Gastrocnemius medialis (tissue), 4 donors: ENCODE measurements at regions not wholly inside any gene's neighbourhood (a gene's known extent, or its start where the extent isn't known, plus 50 kb on each side); places are given as distances from the start of the nearest gene placed in this dataset.

Source experiments
- ATAC-seq, 2 donors: fragments of 150-250 bp; one replicate each; pipeline ENCODE4 v1.9.1; 2016
- DNase-seq, 2 donors: peaks; one replicate each; pipeline ENCODE4 v3.0.0-alpha.2; 2019
- H3K27ac ChIP-seq, 4 donors: fragments of 200-600 bp; sonication (generic); 1 replicate in 1 of 4; 2 replicates in 3 of 4; pipeline ENCODE4 v1.5.1; 2016 to 2018; ENCODE audit warnings: mild to moderate bottlenecking in 2 of 4, moderate library complexity in 1 of 4
- H3K27me3 ChIP-seq, 3 donors: fragments of 200-600 bp; sonication (generic) in 2 of 3; 1 replicate in 1 of 3; 2 replicates in 2 of 3; pipeline versions ENCODE4 v1.5.1 to v1.6.0; 2016 to 2019; ENCODE audit warnings: mild to moderate bottlenecking in 1 of 3, moderate library complexity in 1 of 3
- H3K36me3 ChIP-seq, 2 donors: fragments of 200-600 bp; sonication (generic) in 1 of 2; one replicate each; pipeline ENCODE4 v1.5.1; 2017 to 2018
- H3K4me1 ChIP-seq, 2 donors: fragments of 200-600 bp; sonication (generic) in 1 of 2; one replicate each; pipeline ENCODE4 v1.5.1; 2016 to 2017; ENCODE audit warnings: mild to moderate bottlenecking in 2 of 2
- H3K4me3 ChIP-seq, 4 donors: fragments of 200-600 bp; sonication (generic) in 3 of 4; 1 replicate in 1 of 4; 2 replicates in 3 of 4; pipeline ENCODE4 v1.5.1; 2016 to 2019; ENCODE audit warnings: mild to moderate bottlenecking in 2 of 4
- H3K9me3 ChIP-seq, 3 donors: fragments of 200-600 bp; sonication (generic) in 2 of 3; 1 replicate in 1 of 3; 2 replicates in 2 of 3; pipeline ENCODE4 v1.5.1; 2016 to 2019
- CTCF ChIP-seq, 5 experiments: fragments of 450-650 bp in 3 of 5; fragments of 200-600 bp in 2 of 5; sonication (generic) in 2 of 5; IDR thresholded peaks in 4 of 5; conservative IDR thresholded peaks in 1 of 5; 1 replicate in 4 of 5; 2 replicates in 1 of 5; pipeline ENCODE4 v1.5.1; 2016 to 2019; ENCODE audit warnings: antibody characterized with exemption in 5 of 5, mild to moderate bottlenecking in 3 of 5, moderate library complexity in 3 of 5
- POLR2A ChIP-seq, 2 donors: fragments of 450-650 bp; IDR thresholded peaks; one replicate each; pipeline ENCODE4 v1.6.1; 2017; ENCODE audit warnings: antibody characterized with exemption in 2 of 2, mild to moderate bottlenecking in 2 of 2, moderate library complexity in 2 of 2
- in situ Hi-C, 4 donors: fragments of 200-750 bp; cut with MboI; loops; one replicate each; pipeline versions ENCODE4 v1.15.0 to v1.8.0; 2017; ENCODE audit warnings: low sequenced_read_pairs in 4 of 4
- intact Hi-C: fragments of 100-400 bp; cut with DNase I; formaldehyde crosslinking; loops from one replicate; pipeline ENCODE4 v1.15.1; 2023; ENCODE audit warnings: low total_unique reads

DNA sequence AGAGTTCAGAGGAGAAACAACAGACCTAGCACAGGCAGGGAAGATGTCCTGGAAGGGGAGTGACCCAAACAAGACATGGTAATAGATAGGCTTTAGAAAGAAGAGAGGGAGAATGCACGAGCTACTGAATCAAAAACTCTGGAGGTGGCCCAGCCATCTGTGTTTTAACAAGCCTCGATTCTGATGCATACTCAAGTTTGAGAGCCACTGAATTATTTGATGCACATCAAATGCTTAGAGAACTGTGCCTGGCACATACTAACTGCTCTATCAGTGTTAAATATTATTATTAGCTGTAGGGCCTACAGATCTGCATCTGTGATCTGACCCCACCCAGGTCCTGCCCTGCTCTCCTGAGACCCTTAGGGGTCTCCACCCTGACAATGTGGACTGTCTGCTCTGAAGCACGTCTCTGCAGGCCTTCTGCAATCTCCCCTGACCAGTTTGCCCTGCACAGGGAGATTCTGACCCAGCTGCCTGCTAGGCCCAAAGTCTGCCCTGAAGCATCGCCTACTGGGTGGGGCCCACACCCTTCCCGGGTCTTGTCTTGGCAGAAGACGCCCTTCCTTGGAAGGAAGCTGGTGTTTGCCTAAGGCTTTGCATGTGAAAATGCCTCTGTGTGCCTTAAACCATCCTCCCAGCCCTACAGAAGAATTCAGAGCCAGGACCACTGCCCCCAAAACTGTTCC lies 201.5 kb upstream of the KLF3 start:
- no peak for ATAC-seq
- TF ChIP-seq CTCF (IDR thresholded peaks at IDR 0.05 in 4 of 5, conservative IDR thresholded peaks at IDR 0.05 in 1 of 5) (no peak), POLR2A (IDR thresholded peaks at IDR 0.05) (no peak)

DNA sequence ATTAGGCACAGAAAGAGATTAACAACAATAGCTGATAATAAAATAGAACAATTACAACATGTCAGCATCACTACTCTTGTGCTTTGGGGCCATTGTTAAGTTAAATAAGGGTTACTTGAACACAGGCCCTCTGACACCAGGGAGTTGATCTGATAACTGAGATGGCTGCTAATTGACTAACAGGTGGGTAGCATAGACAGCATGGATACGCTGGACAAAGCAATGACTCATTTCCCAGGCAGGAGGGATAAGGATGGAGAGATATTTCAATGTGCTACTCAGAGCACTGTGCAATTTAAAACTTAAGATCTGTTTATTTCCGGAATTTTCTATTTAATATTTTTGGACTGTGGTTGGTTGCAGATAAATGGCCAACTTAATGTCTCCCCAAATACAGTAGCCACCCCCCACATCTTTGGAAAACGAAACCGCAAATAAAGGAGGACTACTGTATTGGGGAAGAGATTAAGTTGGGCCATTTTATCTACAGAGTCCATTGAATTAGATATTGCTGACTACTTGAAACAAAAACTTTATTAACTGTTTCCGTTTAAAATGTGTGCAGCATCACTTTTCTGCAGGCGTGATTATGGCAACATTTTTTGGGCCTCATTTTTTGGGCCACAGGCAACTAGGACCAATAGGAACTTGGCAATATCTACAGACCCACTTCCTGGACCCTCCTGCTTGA lies 200.6 kb upstream of the KLF3 start:
- no peak for DNase-seq
- Histone ChIP-seq H3K36me3 (no peaks in the 10 kb centered on the region), H3K27ac (no peak overlapping the region), H3K9me3 (no peaks in the 10 kb centered on the region), H3K27me3 (no peaks in the 10 kb centered on the region), H3K4me1 (no peaks in the 10 kb centered on the region), H3K4me3 (no peak overlapping the region)
- ATAC-seq, result no peak
- in situ Hi-C loops (no loop called here), intact Hi-C loops (no loop called here)
- no peak for TF ChIP-seq CTCF (IDR thresholded peaks at IDR 0.05 in 4 of 5, conservative IDR thresholded peaks at IDR 0.05 in 1 of 5)
- no peak for TF ChIP-seq POLR2A (IDR thresholded peaks at IDR 0.05)

More for the DNA sequence above, 201.5 kb upstream of the KLF3 start:
- in situ Hi-C loops, result no loop called here
- Histone ChIP-seq H3K4me1 (no peaks in the 10 kb centered on the region), H3K9me3 (no peaks in the 10 kb centered on the region), H3K27me3 (no peaks in the 10 kb centered on the region), H3K27ac (no peak overlapping the region), H3K36me3 (no peaks in the 10 kb centered on the region), H3K4me3 (no peak overlapping the region)
- intact Hi-C loops, result no loop called here
- no peak for DNase-seq

DNA sequence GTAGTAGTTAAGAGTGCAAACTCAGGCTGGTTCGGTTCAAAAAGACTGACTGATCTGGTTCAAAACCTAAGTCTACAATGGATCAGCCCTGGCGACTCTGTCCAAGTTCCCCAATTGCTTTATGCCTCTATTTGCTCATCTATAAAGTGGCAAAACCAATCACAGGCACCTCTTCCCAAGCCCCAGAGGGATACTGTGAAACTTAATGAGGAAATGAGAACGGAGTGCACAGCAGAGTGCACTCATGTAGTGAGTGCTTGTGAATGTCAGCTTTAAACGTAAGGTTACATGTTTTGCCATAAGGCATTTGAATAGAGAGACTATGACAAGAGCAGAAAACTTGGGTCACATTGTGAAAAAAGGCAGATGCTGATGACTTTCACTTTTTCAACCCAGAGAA lies 199.7 kb upstream of the KLF3 start:
- in situ Hi-C loops (no loop called here), intact Hi-C loops (no loop called here)
- ATAC-seq, result no peak
- DNase-seq, result no peak
- Histone ChIP-seq H3K4me1 (no peaks in the 10 kb centered on the region), H3K9me3 (no peaks in the 10 kb centered on the region), H3K27me3 (no peaks in the 10 kb centered on the region), H3K27ac (no peak overlapping the region), H3K4me3 (no peak overlapping the region), H3K36me3 (no peaks in the 10 kb centered on the region)
- TF ChIP-seq CTCF (IDR thresholded peaks at IDR 0.05 in 4 of 5, conservative IDR thresholded peaks at IDR 0.05 in 1 of 5) (no peak), POLR2A (IDR thresholded peaks at IDR 0.05) (no peak)

- intact Hi-C loops, result no loop called here
- Histone ChIP-seq H3K27ac (no peak overlapping the region), H3K36me3 (no peaks in the 10 kb centered on the region), H3K4me1 (no peaks in the 10 kb centered on the region), H3K9me3 (no peaks in the 10 kb centered on the region), H3K27me3 (no peaks in the 10 kb centered on the region), H3K4me3 (no peak overlapping the region)
- no peak for DNase-seq
- no peak for ATAC-seq
- in situ Hi-C loops, result no loop called here
- TF ChIP-seq POLR2A (IDR thresholded peaks at IDR 0.05), result no peak
- no peak for TF ChIP-seq CTCF (IDR thresholded peaks at IDR 0.05 in 4 of 5, conservative IDR thresholded peaks at IDR 0.05 in 1 of 5)
Measured at GRCh38 chr4:38466401-38466800, 197.6 kb upstream of the KLF3 start.
